ENCODE measurements at regions not wholly inside any gene's neighbourhood (a gene's known extent, or its start where the extent isn't known, plus 50 kb on each side); places are given as distances from the start of the nearest gene placed in this dataset.

DNA sequence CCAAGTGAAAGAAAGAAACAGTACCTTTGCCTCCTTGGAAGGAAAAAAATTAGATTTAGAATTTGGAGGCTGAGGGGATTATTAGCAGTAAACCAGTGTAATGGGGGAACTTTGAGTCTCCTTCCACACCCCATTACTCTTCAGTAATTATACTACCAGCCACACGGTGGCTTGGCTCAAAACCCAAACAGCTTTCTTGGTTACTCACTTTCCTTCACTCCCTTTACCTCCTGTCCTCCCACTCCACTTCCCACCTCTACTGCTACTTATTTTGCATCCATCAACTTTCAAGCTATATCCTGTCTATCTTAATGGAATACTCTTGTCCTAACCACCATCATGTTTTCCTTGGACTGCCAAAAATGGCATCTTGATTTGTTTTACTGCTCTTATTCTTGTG, 310.6 kb upstream of the AADAT start:
- H3K27ac Mint-ChIP-seq, result no peak overlapping the region
- Histone ChIP-seq H2AFZ (ENCODE audit: insufficient read depth, low read depth, low read length, poor library complexity, severe bottlenecking) (no peak overlapping the region), H3K36me3 (replicated peaks in 1 of 2; ENCODE audit: control extremely low read depth in 1 of 2, control insufficient read depth in 1 of 2, extremely low read depth in 1 of 2, insufficient read depth in 2 of 2, low read length in 1 of 2) (no peaks in the 10 kb centered on the region)

DNA sequence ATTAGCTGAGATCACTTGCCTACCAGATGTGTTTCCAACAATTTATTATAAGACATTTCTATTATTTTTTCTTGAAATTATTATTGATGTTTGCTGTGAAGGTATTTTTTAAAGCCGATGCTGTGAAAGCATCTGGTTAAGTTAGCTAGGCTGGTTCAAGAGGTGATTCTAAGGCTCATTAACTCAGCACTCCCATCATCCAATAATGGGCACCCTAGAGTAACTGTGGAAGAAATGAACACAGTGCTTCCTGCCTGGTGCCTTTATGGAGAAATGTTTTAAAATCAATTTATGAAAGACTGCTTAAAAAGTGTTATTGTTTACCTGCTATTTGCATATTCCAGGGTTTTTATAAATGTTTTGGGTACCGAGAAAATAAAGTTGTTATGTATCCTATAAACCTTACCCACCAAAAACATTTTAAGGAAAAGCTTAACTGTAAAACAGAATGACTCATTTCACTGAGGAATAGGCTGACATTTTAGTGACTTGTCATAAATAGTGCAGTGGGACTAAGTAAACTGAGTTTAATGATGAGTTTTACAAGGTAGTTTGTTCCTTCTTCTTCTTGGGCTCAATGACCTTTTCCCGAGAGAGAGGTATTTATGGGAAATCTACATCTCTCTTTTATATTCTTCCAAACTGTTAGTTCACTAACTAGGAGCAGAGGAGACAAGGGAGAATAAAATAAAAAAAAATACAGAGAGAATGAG, 310.0 kb upstream of the AADAT start:
- H2AFZ ChIP-seq (ENCODE audit: insufficient read depth, low read depth, low read length, poor library complexity, severe bottlenecking), result no peak overlapping the region
- no peak overlapping the region for H3K27ac Mint-ChIP-seq
- no peak overlapping the region for H3K27ac ChIP-seq (ENCODE audit: low read length in 2 of 2)
- no peaks in the 10 kb centered on the region for H3K4me1 Mint-ChIP-seq
- H3K9me3 Mint-ChIP-seq (ENCODE audit: insufficient read depth), result peaks cover 5% of the 10 kb centered on the region
- TF ChIP-seq, protein P1, sequence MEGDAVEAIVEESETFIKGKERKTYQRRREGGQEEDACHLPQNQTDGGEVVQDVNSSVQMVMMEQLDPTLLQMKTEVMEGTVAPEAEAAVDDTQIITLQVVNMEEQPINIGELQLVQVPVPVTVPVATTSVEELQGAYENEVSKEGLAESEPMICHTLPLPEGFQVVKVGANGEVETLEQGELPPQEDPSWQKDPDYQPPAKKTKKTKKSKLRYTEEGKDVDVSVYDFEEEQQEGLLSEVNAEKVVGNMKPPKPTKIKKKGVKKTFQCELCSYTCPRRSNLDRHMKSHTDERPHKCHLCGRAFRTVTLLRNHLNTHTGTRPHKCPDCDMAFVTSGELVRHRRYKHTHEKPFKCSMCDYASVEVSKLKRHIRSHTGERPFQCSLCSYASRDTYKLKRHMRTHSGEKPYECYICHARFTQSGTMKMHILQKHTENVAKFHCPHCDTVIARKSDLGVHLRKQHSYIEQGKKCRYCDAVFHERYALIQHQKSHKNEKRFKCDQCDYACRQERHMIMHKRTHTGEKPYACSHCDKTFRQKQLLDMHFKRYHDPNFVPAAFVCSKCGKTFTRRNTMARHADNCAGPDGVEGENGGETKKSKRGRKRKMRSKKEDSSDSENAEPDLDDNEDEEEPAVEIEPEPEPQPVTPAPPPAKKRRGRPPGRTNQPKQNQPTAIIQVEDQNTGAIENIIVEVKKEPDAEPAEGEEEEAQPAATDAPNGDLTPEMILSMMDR (IDR thresholded peaks at IDR 0.05), result no peak
- no peak for TF ChIP-seq EZH2 (IDR thresholded peaks at IDR 0.05; ENCODE audit: borderline replicate concordance, insufficient read depth, low read depth, low read length, poor library complexity, severe bottlenecking)
- intact Hi-C loops (cut with micrococcal nuclease), result no loop called here
- no peak overlapping the region for H3K9ac ChIP-seq (ENCODE audit: low read length)
- H3K4me3 Mint-ChIP-seq, result no peak overlapping the region
- POLR2A ChIA-PET, result no interaction called here
- no peak overlapping the region for H3K4me3 ChIP-seq (ENCODE audit: control extremely low read depth in 1 of 5, extremely low read depth in 1 of 5, insufficient read depth in 1 of 5, low read depth in 2 of 5, low read length in 4 of 5)
- no peaks in the 10 kb centered on the region for H3K36me3 ChIP-seq (replicated peaks in 1 of 2; ENCODE audit: control extremely low read depth in 1 of 2, control insufficient read depth in 1 of 2, extremely low read depth in 1 of 2, insufficient read depth in 2 of 2, low read length in 1 of 2)
- H3K79me2 ChIP-seq (ENCODE audit: control insufficient read depth, insufficient read depth, low read length), result no peaks in the 10 kb centered on the region
- CTCF ChIA-PET, result no interaction called here
- ATAC-seq (ENCODE audit: low read depth) (no peak), DNase-seq (no peak)
- H4K20me1 ChIP-seq (ENCODE audit: control insufficient read depth, insufficient read depth, low read length, poor library complexity, severe bottlenecking), result no peaks in the 10 kb centered on the region
- no CpG with 5 or more reads among the region's 3 CpGs for WGBS (ENCODE audit: insufficient coverage)
- H3K9me3 ChIP-seq (ENCODE audit: control extremely low read depth in 1 of 3, control insufficient read depth in 2 of 3, insufficient read depth in 1 of 3, low read length in 2 of 3), result no peaks in the 10 kb centered on the region
- no peaks in the 10 kb centered on the region for H3K27me3 Mint-ChIP-seq
- no peak overlapping the region for H3K4me2 ChIP-seq (replicated peaks; ENCODE audit: low read depth, low read length, poor library complexity, severe bottlenecking)
- no peaks in the 10 kb centered on the region for H3K4me1 ChIP-seq (ENCODE audit: control insufficient read depth in 2 of 2, insufficient read depth in 2 of 2, low read length in 2 of 2)
- no peaks in the 10 kb centered on the region for H3K27me3 ChIP-seq (replicated peaks in 1 of 4; ENCODE audit: control extremely low read depth in 1 of 4, control insufficient read depth in 3 of 4, insufficient read depth in 4 of 4, low read length in 3 of 4)

More for the DNA sequence above, 310.6 kb upstream of the AADAT start:
- no peaks in the 10 kb centered on the region for H4K20me1 ChIP-seq (ENCODE audit: control insufficient read depth, insufficient read depth, low read length, poor library complexity, severe bottlenecking)
- no peaks in the 10 kb centered on the region for H3K4me1 ChIP-seq (ENCODE audit: control insufficient read depth in 2 of 2, insufficient read depth in 2 of 2, low read length in 2 of 2)
- 70% methylated on average over 1 of the region's 1 CpG for WGBS (ENCODE audit: insufficient coverage)
- H3K27me3 Mint-ChIP-seq, result no peaks in the 10 kb centered on the region
- H3K9me3 Mint-ChIP-seq (ENCODE audit: insufficient read depth), result peaks cover 5% of the 10 kb centered on the region
- DNase-seq (no peak), ATAC-seq (ENCODE audit: low read depth) (no peak)
- no peak overlapping the region for H3K9ac ChIP-seq (ENCODE audit: low read length)
- ChIA-PET POLR2A (no interaction called here), CTCF (no interaction called here)
- no peaks in the 10 kb centered on the region for H3K4me1 Mint-ChIP-seq
- no peak overlapping the region for H3K4me3 ChIP-seq (ENCODE audit: control extremely low read depth in 1 of 5, extremely low read depth in 1 of 5, insufficient read depth in 1 of 5, low read depth in 2 of 5, low read length in 4 of 5)
- no peaks in the 10 kb centered on the region for H3K9me3 ChIP-seq (ENCODE audit: control extremely low read depth in 1 of 3, control insufficient read depth in 2 of 3, insufficient read depth in 1 of 3, low read length in 2 of 3)
- H3K4me2 ChIP-seq (replicated peaks; ENCODE audit: low read depth, low read length, poor library complexity, severe bottlenecking), result no peak overlapping the region
- H3K27ac ChIP-seq (ENCODE audit: low read length in 2 of 2), result no peak overlapping the region
- no peaks in the 10 kb centered on the region for H3K79me2 ChIP-seq (ENCODE audit: control insufficient read depth, insufficient read depth, low read length)
- no peaks in the 10 kb centered on the region for H3K27me3 ChIP-seq (replicated peaks in 1 of 4; ENCODE audit: control extremely low read depth in 1 of 4, control insufficient read depth in 3 of 4, insufficient read depth in 4 of 4, low read length in 3 of 4)
- intact Hi-C loops (cut with micrococcal nuclease), result no loop called here
- TF ChIP-seq, protein P1 (IDR thresholded peaks at IDR 0.05), result no peak
- no peak for TF ChIP-seq EZH2 (IDR thresholded peaks at IDR 0.05; ENCODE audit: borderline replicate concordance, insufficient read depth, low read depth, low read length, poor library complexity, severe bottlenecking)
- no peak overlapping the region for H3K4me3 Mint-ChIP-seq
